K562 (cell line): ENCODE measurements at regions not wholly inside any gene's neighbourhood (a gene's known extent, or its start where the extent isn't known, plus 50 kb on each side); places are given as distances from the start of the nearest gene placed in this dataset.
A peak's percentile ranks its signal among the peaks of the same experiment; 100 is the strongest.

Source experiments
- ATAC-seq: fragments of 200-7000 bp; cut with Tn5 transposase; 3 replicates; pipeline ENCODE4 v1.9.1; 2020; ENCODE audit warnings: moderate library complexity
- BruUV-seq: library from RNA; stranded (reverse); fragments of 400-500 nt; replicated peaks from 2 replicates; lab custom pipeline; 2021; lab: Mats Ljungman, UMichigan
- CTCF ChIA-PET: fragments of 300-600 bp; formaldehyde crosslinking; extraction: SDS; loops from one replicate; lab custom pipeline; 2021; ENCODE audit warnings: low intra/inter-chr PET ratio; lab: Yijun Ruan, JAX
- POLR2A ChIA-PET: fragments of 300-600, 350-650 bp; sonication (Branson Sonifier 250); formaldehyde crosslinking; extraction: SDS; loops from one replicate; lab custom pipeline; 2021; ENCODE audit warnings: antibody characterized with exemption, inconsistent platforms; lab: Yijun Ruan, JAX
- DNase-seq, 4 experiments: peaks; one replicate each; pipeline versions ENCODE4 v3.0.0 to v3.0.0-alpha.2; 2011 to 2018; ENCODE audit warnings: low spot score in 3 of 4, mixed read lengths in 3 of 4; ENCODE audit errors: extremely low read depth in 1 of 4
- FAIRE-seq: peaks from 2 replicates; lab custom pipeline; 2011; peaks lifted over from hg19 to GRCh38; lab: Jason Lieb, UNC
- H2AFZ ChIP-seq: 2 replicates; pipeline ENCODE4 v1.6.0; 2011; ENCODE audit warnings: low read depth, low read length, control low read depth, inconsistent platforms
- H3K27ac ChIP-seq: fragments of 200-600 bp; 3 replicates; pipeline ENCODE4 v1.8.0; 2011; ENCODE audit warnings: low read depth, mild to moderate bottlenecking, control low read depth, inconsistent platforms, low read length, moderate library complexity, mixed read lengths; ENCODE audit errors: extremely low read depth
- H3K27me3 ChIP-seq, 2 experiments: fragments of 300-600 bp in 1 of 2; 2 replicates in 1 of 2; 3 replicates in 1 of 2; pipeline versions ENCODE4 v1.6.0 to v1.8.0; 2011; ENCODE audit warnings: inconsistent platforms in 2 of 2, low read length in 2 of 2, mild to moderate bottlenecking in 1 of 2, mixed read lengths in 1 of 2, moderate library complexity in 1 of 2; ENCODE audit not compliant: control insufficient read depth in 2 of 2, insufficient read depth in 2 of 2
- H3K36me3 ChIP-seq: fragments of 300-600 bp; 3 replicates; pipeline ENCODE4 v1.8.0; 2011; ENCODE audit warnings: mild to moderate bottlenecking, low read length, inconsistent platforms; ENCODE audit not compliant: control insufficient read depth, insufficient read depth
- H3K4me1 ChIP-seq, 2 experiments: fragments of 200-600 bp in 1 of 2; replicated peaks in 1 of 2; 2 replicates in 1 of 2; 3 replicates in 1 of 2; pipeline versions ENCODE4 v1.5.1 to v1.8.0; 2011; ENCODE audit warnings: inconsistent platforms in 2 of 2, low read length in 2 of 2, mild to moderate bottlenecking in 1 of 2, mixed read lengths in 1 of 2, moderate library complexity in 1 of 2; ENCODE audit not compliant: control insufficient read depth in 2 of 2, insufficient read depth in 2 of 2
- H3K4me2 ChIP-seq: 2 replicates; pipeline ENCODE4 v1.6.1; 2011; ENCODE audit warnings: low read length, control low read depth, inconsistent platforms, mixed read lengths; ENCODE audit not compliant: insufficient read depth
- H3K4me3 ChIP-seq: fragments of 200-600 bp; sonication (generic), shearing (Covaris generic); 2 replicates; pipeline ENCODE4 v1.5.1; 2016; ENCODE audit warnings: control low read depth, inconsistent platforms
- H3K79me2 ChIP-seq: fragments of 200-600 bp; 3 replicates; pipeline ENCODE4 v1.8.0; 2011; ENCODE audit warnings: low read length, inconsistent platforms; ENCODE audit not compliant: control insufficient read depth, insufficient read depth
- H3K9ac ChIP-seq, 2 experiments: 2 replicates each; pipeline versions ENCODE4 v1.6.0 to v1.6.1; 2011; ENCODE audit warnings: low read depth in 2 of 2, low read length in 2 of 2, control low read depth in 1 of 2, inconsistent platforms in 1 of 2, mild to moderate bottlenecking in 1 of 2, mixed read lengths in 1 of 2; ENCODE audit not compliant: insufficient read depth in 1 of 2
- H3K9me1 ChIP-seq: one replicate; pipeline ENCODE4 v1.6.0; 2011; ENCODE audit warnings: inconsistent platforms, mild to moderate bottlenecking, low read length, moderate library complexity; ENCODE audit not compliant: control insufficient read depth, insufficient read depth
- H3K9me3 ChIP-seq: replicated peaks from 2 replicates; pipeline ENCODE4 v1.5.1; 2011; ENCODE audit warnings: low read depth, low read length, inconsistent platforms; ENCODE audit not compliant: control insufficient read depth, insufficient read depth
- H4K20me1 ChIP-seq: replicated peaks from 2 replicates; pipeline ENCODE4 v1.6.1; 2011; ENCODE audit warnings: low read length, inconsistent platforms, mixed read lengths; ENCODE audit not compliant: control insufficient read depth, insufficient read depth
- CHD2 ChIP-seq: IDR thresholded peaks from 2 replicates; pipeline ENCODE4 v1.6.1; 2011; ENCODE audit warnings: low read depth, low read length
- CSDE1 ChIP-seq, 2 experiments: fragments of 450-650 bp; IDR thresholded peaks; 2 replicates each; pipeline ENCODE4 v1.6.1; 2016; ENCODE audit warnings: mild to moderate bottlenecking in 1 of 2
- E2F3 ChIP-seq: fragments of 250-450 bp; sonication (Bioruptor Pico); IDR thresholded peaks from 2 replicates; pipeline ENCODE4 v1.4.0; 2020; ENCODE audit warnings: mild to moderate bottlenecking
- FOXA3 ChIP-seq, 2 experiments: fragments of 450-650 bp in 1 of 2; sonication (generic) in 1 of 2; formaldehyde crosslinking; IDR thresholded peaks in 1 of 2; conservative IDR thresholded peaks in 1 of 2; 2 replicates each; pipeline versions ENCODE4 v1.4.0 to v1.8.0; 2020 to 2022; ENCODE audit warnings: mild to moderate bottlenecking in 2 of 2, missing genetic modification reagents in 1 of 2
- HEY1 ChIP-seq: fragments of 250-450 bp; sonication (Bioruptor Pico); IDR thresholded peaks from 2 replicates; pipeline ENCODE4 v1.5.0; 2020; ENCODE audit warnings: mild to moderate bottlenecking, moderate library complexity, borderline replicate concordance
- HOMEZ ChIP-seq: fragments of 250-450 bp; sonication (Bioruptor Pico); IDR thresholded peaks from 2 replicates; pipeline ENCODE4 v1.4.0; 2020; ENCODE audit warnings: mild to moderate bottlenecking, moderate library complexity
- IRF1 ChIP-seq: sonication (generic); formaldehyde crosslinking; IDR thresholded peaks from 2 replicates; pipeline ENCODE4 v1.8.0; 2022; ENCODE audit warnings: missing genetic modification reagents, mild to moderate bottlenecking, borderline replicate concordance
- KLF6 ChIP-seq: fragments of 250-450 bp; sonication (Bioruptor Pico); IDR thresholded peaks from 2 replicates; pipeline ENCODE4 v1.4.0; 2020; ENCODE audit warnings: mild to moderate bottlenecking, moderate library complexity, borderline replicate concordance
- MEIS2 ChIP-seq: fragments of 450-650 bp; IDR thresholded peaks from 2 replicates; pipeline ENCODE4 v1.6.1; 2014; ENCODE audit warnings: mild to moderate bottlenecking; ENCODE audit not compliant: partially characterized antibody
- MTA3 ChIP-seq: fragments of 450-650 bp; formaldehyde crosslinking; IDR thresholded peaks from 2 replicates; pipeline ENCODE4 v1.6.1; 2017; ENCODE audit warnings: mild to moderate bottlenecking, borderline replicate concordance
- MXI1 ChIP-seq: IDR thresholded peaks from 2 replicates; pipeline ENCODE4 v1.6.1; 2011; ENCODE audit warnings: low read depth, mild to moderate bottlenecking, improper control_type of control experiment, low read length
- NR2C2 ChIP-seq, 2 experiments: fragments of 200-800 bp in 1 of 2; sonication (Bioruptor generic) in 1 of 2; sonication (generic) in 1 of 2; formaldehyde crosslinking in 1 of 2; IDR thresholded peaks; 2 replicates each; pipeline versions ENCODE4 v1.6.1 to v1.8.0; 2016 to 2022; ENCODE audit warnings: mild to moderate bottlenecking in 1 of 2, missing compliant biosample characterization in 1 of 2, missing genetic modification characterization in 1 of 2, missing genetic modification reagents in 1 of 2
- POLR2AphosphoS2 ChIP-seq: IDR thresholded peaks from 2 replicates; pipeline ENCODE4 v1.6.1; 2012; ENCODE audit warnings: low read length, improper control_type of control experiment
- RNF2 ChIP-seq: sonication (generic); IDR thresholded peaks from 2 replicates; pipeline ENCODE4 v1.6.1; 2016
- SIRT6 ChIP-seq: IDR thresholded peaks from one replicate; pipeline ENCODE4 v1.6.1; 2012; ENCODE audit warnings: low read depth, mild to moderate bottlenecking, control low read depth, inconsistent platforms, low read length, moderate library complexity
- TEAD1 ChIP-seq, 2 experiments: fragments of 450-650 bp in 1 of 2; sonication (generic) in 1 of 2; formaldehyde crosslinking; IDR thresholded peaks; 2 replicates each; pipeline versions ENCODE4 v1.4.0 to v1.8.0; 2020 to 2022; ENCODE audit warnings: mild to moderate bottlenecking in 2 of 2, missing genetic modification reagents in 1 of 2
- ZBTB17 ChIP-seq: fragments of 450-650 bp; formaldehyde crosslinking; IDR thresholded peaks from 2 replicates; pipeline ENCODE4 v1.4.0; 2020; ENCODE audit warnings: mild to moderate bottlenecking
- ZNF133 ChIP-seq: fragments of 250-450 bp; sonication (Bioruptor Pico); IDR thresholded peaks from 2 replicates; pipeline ENCODE4 v1.4.0; 2020; ENCODE audit warnings: mild to moderate bottlenecking
- ZNF175 ChIP-seq: fragments of 200-800 bp; sonication (Bioruptor generic); IDR thresholded peaks from 2 replicates; pipeline ENCODE4 v1.6.1; 2016; ENCODE audit warnings: low read depth, mild to moderate bottlenecking, missing genetic modification characterization, missing compliant biosample characterization
- ZNF444 ChIP-seq: fragments of 250-450 bp; sonication (Bioruptor Pico); IDR thresholded peaks from 2 replicates; pipeline ENCODE4 v1.4.0; 2020; ENCODE audit warnings: mild to moderate bottlenecking, moderate library complexity
- WGBS: fragments of 100-300 bp; shearing (Covaris generic); methylation state at CpG from one replicate; pipeline ENCODE4 v1.1.6; 2016; ENCODE audit warnings: low coverage, mixed read lengths; ENCODE audit not compliant: insufficient coverage; ENCODE audit errors: missing lambda C conversion rate; 5-methylcytosine and 5-hydroxymethylcytosine counted together
- in situ Hi-C: fragments of 300-500 bp; cut with MboI; formaldehyde crosslinking; loops from 4 replicates; pipeline ENCODE4 v1.15.0; 2018; ENCODE audit warnings: inconsistent platforms, mixed read lengths
- intact Hi-C: fragments of 100-400 bp; cut with micrococcal nuclease; formaldehyde crosslinking; loops from 2 replicates; pipeline ENCODE4 v1.14.2; 2022

DNA sequence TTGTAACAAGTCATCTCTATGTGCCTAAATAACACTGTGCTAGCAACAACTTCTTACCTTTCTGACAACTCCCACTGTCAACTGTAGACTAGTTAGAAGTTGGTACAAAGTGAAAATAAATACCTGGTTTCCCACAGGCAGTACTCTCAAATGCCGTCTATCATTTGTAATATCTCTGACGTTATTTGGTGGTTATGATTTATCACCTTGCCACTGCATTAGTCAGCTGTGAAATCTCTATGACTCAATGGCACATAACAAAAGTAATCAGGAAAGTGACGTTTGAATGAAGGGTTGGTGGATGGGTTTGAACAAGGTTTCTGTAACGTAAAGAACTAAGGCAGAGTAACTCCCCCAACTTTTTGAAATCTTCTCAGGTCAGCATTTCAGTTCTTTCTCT is 592.3 kb downstream of the MAT2B start (continued):
- TF ChIP-seq KLF6 (no peak), MEIS2 (peak; percentile 37), ZNF133 (CRISPR knock-in tag) (no peak), HOMEZ (CRISPR knock-in tag) (no peak)

GRCh38 chr5:164098531-164098930 is 593.1 kb downstream of the MAT2B start:
- no peaks in the 10 kb centered on the region for H4K20me1 ChIP-seq
- POLR2A ChIA-PET, result interaction anchor here (0.8 kb wide), 1 partner anchor 17 kb away, joined by 3 read pairs; no protein-coding TSS in a partner anchor
- in situ Hi-C loops, result no loop called here
- no peak overlapping the region for H3K9ac ChIP-seq
- no peaks in the 10 kb centered on the region for H3K36me3 ChIP-seq
- no peaks in the 10 kb centered on the region for H3K9me3 ChIP-seq
- DNase-seq (no peak), ATAC-seq (no peak), FAIRE-seq (no peak)
- H3K79me2 ChIP-seq, result no peaks in the 10 kb centered on the region
- H3K4me3 ChIP-seq, result no peak overlapping the region
- intact Hi-C loops, result no loop called here
- H3K27ac ChIP-seq, result no peak overlapping the region
- H3K4me2 ChIP-seq, result no peak overlapping the region
- 14% methylated on average over 1 of the region's 1 CpG for WGBS
- H3K9me1 ChIP-seq, result no peaks in the 10 kb centered on the region
- BruUV-seq, result no TSS peak
- H2AFZ ChIP-seq, result no peak overlapping the region
- no peak for TF ChIP-seq MTA3
- no peak for TF ChIP-seq TEAD1 (CRISPR knock-in tag; IDR thresholded peaks at IDR 0.05)
- TF ChIP-seq POLR2AphosphoS2, result no peak
- TF ChIP-seq ZBTB17 (CRISPR knock-in tag), result no peak
- no peak for TF ChIP-seq MEIS2
- TF ChIP-seq FOXA3 (CRISPR knock-in tag; conservative IDR thresholded peaks at IDR 0.05 in 1 of 2, IDR thresholded peaks at IDR 0.05 in 1 of 2), result no peak
- no peak for TF ChIP-seq CSDE1 (IDR thresholded peaks at IDR 0.05)
- no peak for TF ChIP-seq ZNF444 (CRISPR knock-in tag)
- no peak for TF ChIP-seq NR2C2 (CRISPR knock-in tag; IDR thresholded peaks at IDR 0.05)
- TF ChIP-seq NR2C2 (tag; IDR thresholded peaks at IDR 0.05), result no peak
- TF ChIP-seq HEY1 (CRISPR knock-in tag), result no peak
- TF ChIP-seq MXI1, result no peak
- TF ChIP-seq SIRT6, result no peak
- no peak for TF ChIP-seq RNF2
- TF ChIP-seq CHD2, result no peak
- TF ChIP-seq E2F3 (CRISPR knock-in tag), result no peak
- no peak for TF ChIP-seq IRF1
- TF ChIP-seq ZNF175, result no peak
- CTCF ChIA-PET, result no interaction called here
- H3K4me1 ChIP-seq, result no peaks in the 10 kb centered on the region
- no peaks in the 10 kb centered on the region for H3K27me3 ChIP-seq
